ENCODE measurements at regions not wholly inside any gene's neighbourhood (a gene's known extent, or its start where the extent isn't known, plus 50 kb on each side); places are given as distances from the start of the nearest gene placed in this dataset.

GRCh38 chr2:126832014-126832413, 66.7 kb upstream of the TEX51 start:
- no peak for DNase-seq
- intact Hi-C loops (cut with DNase I) = no loop called here
- Histone ChIP-seq H3K4me3 (no peak overlapping the region), H3K36me3 (no peaks in the 10 kb centered on the region), H3K4me1 (no peaks in the 10 kb centered on the region), H3K9me3 (no peaks in the 10 kb centered on the region), H3K27me3 (no peaks in the 10 kb centered on the region), H3K27ac (no peak overlapping the region)
- TF ChIP-seq POLR2A (IDR thresholded peaks at IDR 0.05) (no peak), CTCF (IDR thresholded peaks at IDR 0.05) (no peak)

- WGBS, 2 donors = 87 to 93% methylated on average over 2 of the region's 5 CpGs
- no peak for DNase-seq
- no peaks in the 10 kb centered on the region for H3K27me3 ChIP-seq
Observed at GRCh38 chr2:126832757-126833156, 65.9 kb upstream of the TEX51 start.

GRCh38 chr2:126834006-126834659, 64.6 kb upstream of the TEX51 start:
- no peak for DNase-seq
- intact Hi-C loops (cut with DNase I) = no loop called here
- 87 to 95% methylated on average over 6 of the region's 6 CpGs for WGBS, 2 donors
- no peaks in the 10 kb centered on the region for H3K27me3 ChIP-seq
- no peak for TF ChIP-seq CTCF (IDR thresholded peaks at IDR 0.05)
- TF ChIP-seq POLR2A (IDR thresholded peaks at IDR 0.05) = no peak
- H3K9me3 ChIP-seq = no peaks in the 10 kb centered on the region
- no peak overlapping the region for H3K27ac ChIP-seq
- H3K4me3 ChIP-seq = no peak overlapping the region
- no peaks in the 10 kb centered on the region for H3K4me1 ChIP-seq
- no peaks in the 10 kb centered on the region for H3K36me3 ChIP-seq

More at GRCh38 chr2:126832757-126833156, 65.9 kb upstream of the TEX51 start:
- intact Hi-C loops (cut with DNase I) = no loop called here
- Histone ChIP-seq H3K4me3 (no peak overlapping the region), H3K9me3 (no peaks in the 10 kb centered on the region), H3K4me1 (no peaks in the 10 kb centered on the region), H3K27ac (no peak overlapping the region), H3K36me3 (no peaks in the 10 kb centered on the region)
- TF ChIP-seq POLR2A (IDR thresholded peaks at IDR 0.05) (no peak), CTCF (IDR thresholded peaks at IDR 0.05) (no peak)

- Histone ChIP-seq H3K9me3 (no peaks in the 10 kb centered on the region), H3K27ac (no peak overlapping the region), H3K36me3 (no peaks in the 10 kb centered on the region), H3K4me3 (no peak overlapping the region), H3K4me1 (no peaks in the 10 kb centered on the region), H3K27me3 (no peaks in the 10 kb centered on the region)
- no peak for TF ChIP-seq POLR2A (IDR thresholded peaks at IDR 0.05)
- no peak for TF ChIP-seq CTCF (IDR thresholded peaks at IDR 0.05)
- intact Hi-C loops (cut with DNase I) = no loop called here
- DNase-seq = no peak
- 71 to 80% methylated on average over 5 to 8 of the region's 8 CpGs for WGBS, 2 donors
Observed at GRCh38 chr2:126835261-126835660, 63.4 kb upstream of the TEX51 start.

- Histone ChIP-seq H3K36me3 (no peaks in the 10 kb centered on the region), H3K27ac (no peak overlapping the region), H3K27me3 (no peaks in the 10 kb centered on the region), H3K9me3 (no peaks in the 10 kb centered on the region), H3K4me1 (no peaks in the 10 kb centered on the region), H3K4me3 (no peak overlapping the region)
- no peak for TF ChIP-seq POLR2A (IDR thresholded peaks at IDR 0.05)
- no peak for TF ChIP-seq CTCF (IDR thresholded peaks at IDR 0.05)
- 73 to 80% methylated on average over 2 to 10 of the region's 10 CpGs for WGBS, 2 donors
- intact Hi-C loops (cut with DNase I) = no loop called here
- no peak for DNase-seq
Observed at GRCh38 chr2:126835831-126836230, 62.9 kb upstream of the TEX51 start.
